ENCODE measurements at regions not wholly inside any gene's neighbourhood (a gene's known extent, or its start where the extent isn't known, plus 50 kb on each side); places are given as distances from the start of the nearest gene placed in this dataset.

DNA sequence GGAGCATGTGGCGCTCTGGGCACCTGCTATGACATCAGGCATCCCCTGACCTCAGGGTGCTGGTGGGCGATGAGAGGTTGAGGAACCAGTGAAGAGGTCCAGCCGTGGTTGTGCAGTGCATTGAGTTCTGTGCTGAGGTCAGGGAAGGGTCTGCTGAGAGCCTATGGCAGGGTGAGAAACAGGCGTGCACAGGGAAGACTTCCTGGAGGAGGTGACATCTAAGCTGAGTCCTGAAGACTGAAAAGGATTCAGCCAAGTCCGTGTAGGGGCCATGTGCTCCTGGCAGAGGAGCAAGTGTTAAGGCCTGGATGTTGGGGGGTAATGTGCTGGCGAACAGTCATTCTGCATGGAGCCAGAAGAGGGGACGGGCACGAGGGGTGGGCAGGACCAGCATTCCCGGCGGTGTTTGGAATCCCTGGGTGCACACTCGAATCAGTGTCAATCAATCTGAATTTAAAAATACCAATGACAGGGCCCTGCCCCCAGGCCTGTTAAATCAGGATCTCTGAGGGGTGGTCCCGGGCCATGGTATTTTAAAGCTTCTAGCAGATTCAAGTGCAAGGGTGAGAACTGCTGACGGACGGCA lies 65.8 kb upstream of the CIBAR2 start:
- TF ChIP-seq POLR2A (IDR thresholded peaks at IDR 0.05) = no peak
- TF ChIP-seq, protein P1, sequence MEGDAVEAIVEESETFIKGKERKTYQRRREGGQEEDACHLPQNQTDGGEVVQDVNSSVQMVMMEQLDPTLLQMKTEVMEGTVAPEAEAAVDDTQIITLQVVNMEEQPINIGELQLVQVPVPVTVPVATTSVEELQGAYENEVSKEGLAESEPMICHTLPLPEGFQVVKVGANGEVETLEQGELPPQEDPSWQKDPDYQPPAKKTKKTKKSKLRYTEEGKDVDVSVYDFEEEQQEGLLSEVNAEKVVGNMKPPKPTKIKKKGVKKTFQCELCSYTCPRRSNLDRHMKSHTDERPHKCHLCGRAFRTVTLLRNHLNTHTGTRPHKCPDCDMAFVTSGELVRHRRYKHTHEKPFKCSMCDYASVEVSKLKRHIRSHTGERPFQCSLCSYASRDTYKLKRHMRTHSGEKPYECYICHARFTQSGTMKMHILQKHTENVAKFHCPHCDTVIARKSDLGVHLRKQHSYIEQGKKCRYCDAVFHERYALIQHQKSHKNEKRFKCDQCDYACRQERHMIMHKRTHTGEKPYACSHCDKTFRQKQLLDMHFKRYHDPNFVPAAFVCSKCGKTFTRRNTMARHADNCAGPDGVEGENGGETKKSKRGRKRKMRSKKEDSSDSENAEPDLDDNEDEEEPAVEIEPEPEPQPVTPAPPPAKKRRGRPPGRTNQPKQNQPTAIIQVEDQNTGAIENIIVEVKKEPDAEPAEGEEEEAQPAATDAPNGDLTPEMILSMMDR (IDR thresholded peaks at IDR 0.05) = no peak
